GM23338 (cell line): ENCODE measurements at regions not wholly inside any gene's neighbourhood (a gene's known extent, or its start where the extent isn't known, plus 50 kb on each side); places are given as distances from the start of the nearest gene placed in this dataset.

Experiments used
- ATAC-seq: fragments of 200-7000 bp; cut with Tn5 transposase; 3 replicates; pipeline ENCODE4 v1.9.1; 2020
- DNase-seq: peaks from one replicate; pipeline ENCODE4 v3.0.0-alpha.2; 2015; ENCODE audit warnings: low spot score
- H2AFZ ChIP-seq: fragments of 200-600 bp; sonication (generic); 2 replicates; pipeline ENCODE4 v1.8.0; 2016; ENCODE audit warnings: antibody characterized with exemption, mild to moderate bottlenecking, moderate library complexity
- H3F3A ChIP-seq: fragments of 200-600 bp; sonication (generic); replicated peaks from 2 replicates; pipeline ENCODE4 v1.8.0; 2017; ENCODE audit warnings: antibody characterized with exemption, mixed run types, low read depth
- H3K27ac ChIP-seq: fragments of 200-600 bp; sonication (generic); 2 replicates; pipeline ENCODE4 v1.6.1; 2016; ENCODE audit warnings: low read depth
- H3K27me3 ChIP-seq: fragments of 200-600 bp; sonication (generic); 2 replicates; pipeline ENCODE4 v1.8.0; 2016; ENCODE audit warnings: mild to moderate bottlenecking, mixed run types, moderate library complexity; ENCODE audit not compliant: insufficient read depth
- H3K36me3 ChIP-seq: fragments of 200-600 bp; sonication (generic); 2 replicates; pipeline ENCODE4 v1.8.0; 2016; ENCODE audit warnings: mild to moderate bottlenecking; ENCODE audit not compliant: insufficient read depth
- H3K4me1 ChIP-seq: fragments of 200-600 bp; sonication (generic); 2 replicates; pipeline ENCODE4 v1.8.0; 2016; ENCODE audit warnings: mild to moderate bottlenecking, moderate library complexity; ENCODE audit not compliant: insufficient read depth
- H3K4me2 ChIP-seq: fragments of 200-600 bp; sonication (generic); 2 replicates; pipeline ENCODE4 v1.7.1; 2017; ENCODE audit warnings: mixed run types
- H3K4me3 ChIP-seq: fragments of 200-600 bp; sonication (generic); 2 replicates; pipeline ENCODE4 v1.6.1; 2016; ENCODE audit warnings: mixed run types
- H3K79me2 ChIP-seq: fragments of 200-600 bp; sonication (generic); replicated peaks from 2 replicates; pipeline ENCODE4 v1.8.0; 2017; ENCODE audit warnings: mild to moderate bottlenecking; ENCODE audit not compliant: insufficient read depth
- H3K9me2 ChIP-seq: fragments of 200-600 bp; sonication (generic); 2 replicates; pipeline ENCODE4 v1.8.0; 2017; ENCODE audit not compliant: insufficient read depth
- H4K20me1 ChIP-seq: fragments of 200-600 bp; sonication (generic); replicated peaks from 2 replicates; pipeline ENCODE4 v1.8.0; 2017; ENCODE audit warnings: mild to moderate bottlenecking; ENCODE audit not compliant: insufficient read depth
- H3K27ac Mint-ChIP-seq: 2 replicates; pipeline ENCODE4 v1.8.0; 2020; ENCODE audit warnings: inconsistent platforms, mild to moderate bottlenecking, moderate library complexity, mixed read lengths
- H3K27me3 Mint-ChIP-seq: 3 replicates; pipeline ENCODE4 v1.8.0; 2022; ENCODE audit warnings: low read depth, mild to moderate bottlenecking, moderate library complexity, mixed read lengths, inconsistent platforms; ENCODE audit not compliant: insufficient read depth, poor library complexity
- H3K36me3 Mint-ChIP-seq: 3 replicates; pipeline ENCODE4 v1.8.0; 2021; ENCODE audit warnings: low read depth, mild to moderate bottlenecking, inconsistent platforms, moderate library complexity, mixed read lengths
- H3K4me1 Mint-ChIP-seq: 3 replicates; pipeline ENCODE4 v1.8.0; 2020; ENCODE audit warnings: mild to moderate bottlenecking, inconsistent platforms, mixed read lengths
- H3K4me3 Mint-ChIP-seq: 3 replicates; pipeline ENCODE4 v1.8.0; 2021; ENCODE audit warnings: moderate library complexity, mild to moderate bottlenecking, inconsistent platforms, mixed read lengths
- H3K9me3 Mint-ChIP-seq: 3 replicates; pipeline ENCODE4 v1.8.0; 2020; ENCODE audit warnings: moderate library complexity, mild to moderate bottlenecking, inconsistent platforms, mixed read lengths
- CREB1 ChIP-seq: fragments of 250-450 bp; sonication (Bioruptor Pico); IDR thresholded peaks from 2 replicates; pipeline ENCODE4 v1.5.0; 2020; ENCODE audit warnings: low read depth, mild to moderate bottlenecking, moderate library complexity
- CTCF ChIP-seq, 2 experiments: fragments of 200-600 bp in 1 of 2; sonication (generic) in 1 of 2; conservative IDR thresholded peaks; 2 replicates each; pipeline versions ENCODE4 v1.5.1 to v1.6.1; 2016 to 2017; ENCODE audit warnings: antibody characterized with exemption in 2 of 2, low read depth in 2 of 2, mild to moderate bottlenecking in 2 of 2, moderate library complexity in 1 of 2
- EZH2 ChIP-seq: fragments of 200-600 bp; sonication (generic); IDR thresholded peaks from one replicate; pipeline ENCODE4 v1.8.0; 2017; ENCODE audit warnings: antibody characterized with exemption, mild to moderate bottlenecking, low read depth; ENCODE audit not compliant: unreplicated experiment
- EZH2phosphoT487 ChIP-seq: fragments of 200-600 bp; sonication (generic); IDR thresholded peaks from one replicate; pipeline ENCODE4 v1.8.1; 2018; ENCODE audit warnings: antibody characterized with exemption; ENCODE audit not compliant: unreplicated experiment
- JUNB ChIP-seq: IDR thresholded peaks from one replicate; pipeline ENCODE4 v1.6.1; 2016; ENCODE audit warnings: antibody characterized with exemption; ENCODE audit not compliant: unreplicated experiment
- NANOG ChIP-seq: IDR thresholded peaks from 2 replicates; pipeline ENCODE4 v1.6.1; 2016; ENCODE audit warnings: antibody characterized with exemption, borderline replicate concordance
- POLR2AphosphoS5 ChIP-seq: IDR thresholded peaks from 2 replicates; pipeline ENCODE4 v1.6.1; 2016; ENCODE audit warnings: antibody characterized with exemption, low read depth
- STAT1 ChIP-seq: IDR thresholded peaks from one replicate; pipeline ENCODE4 v1.6.1; 2016; ENCODE audit warnings: antibody characterized with exemption; ENCODE audit not compliant: unreplicated experiment
- ZNF114 ChIP-seq: fragments of 250-450 bp; sonication (Bioruptor Pico); IDR thresholded peaks from 2 replicates; pipeline ENCODE4 v1.5.0; 2020; ENCODE audit warnings: mild to moderate bottlenecking, moderate library complexity
- ZNF331 ChIP-seq: fragments of 250-450 bp; sonication (Bioruptor Pico); IDR thresholded peaks from 2 replicates; pipeline ENCODE4 v1.5.0; 2020; ENCODE audit warnings: low read depth, mild to moderate bottlenecking, moderate library complexity
- TF ChIP-seq, protein P1 (sequence below): IDR thresholded peaks from one replicate; pipeline ENCODE4 v1.6.1; 2018; ENCODE audit warnings: antibody characterized with exemption; ENCODE audit not compliant: unreplicated experiment

DNA sequence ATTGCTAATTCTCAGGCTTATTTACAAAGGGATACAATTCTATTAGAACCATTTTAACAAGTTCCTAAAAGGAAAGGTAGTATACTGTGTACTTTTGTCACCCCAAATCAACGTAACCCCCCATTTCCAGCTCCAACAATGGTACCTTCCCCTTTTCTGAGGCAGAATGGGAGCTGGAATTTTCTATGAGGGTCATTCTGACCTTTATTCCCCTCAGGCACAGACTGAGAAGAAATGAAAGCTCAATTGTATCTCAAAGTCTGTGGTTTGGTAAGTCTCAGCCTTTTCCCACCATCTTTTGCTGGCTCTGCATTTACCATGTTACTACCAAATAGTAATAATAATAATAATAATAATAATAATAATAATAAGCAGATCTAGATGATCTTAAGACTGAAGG is 571.0 kb downstream of the RNF144B start:
- Mint-ChIP-seq H3K27ac (no peak overlapping the region), H3K27me3 (no peaks in the 10 kb centered on the region), H3K36me3 (no peaks in the 10 kb centered on the region), H3K9me3 (no peaks in the 10 kb centered on the region), H3K4me1 (no peaks in the 10 kb centered on the region), H3K4me3 (no peak overlapping the region)
- TF ChIP-seq ZNF114 (CRISPR knock-in tag) (no peak), STAT1 (no peak), ZNF331 (no peak), CTCF (conservative IDR thresholded peaks at IDR 0.05; ENCODE audit: low read depth in 2 of 2) (no peak), POLR2AphosphoS5 (no peak)
- 0 out of 2 replicates have a peak overlapping the region, but pooled peaks have one; percentile 43 for H2AFZ ChIP-seq
- H4K20me1 ChIP-seq, result no peaks in the 10 kb centered on the region
- H3K9me2 ChIP-seq, result no peaks in the 10 kb centered on the region
- no peaks in the 10 kb centered on the region for H3K36me3 ChIP-seq
- no peak for DNase-seq
- H3F3A ChIP-seq, result no peaks in the 10 kb centered on the region
- H3K79me2 ChIP-seq, result no peaks in the 10 kb centered on the region
- H3K27ac ChIP-seq, result no peak overlapping the region
- no peaks in the 10 kb centered on the region for H3K27me3 ChIP-seq
- no peak for ATAC-seq
- H3K4me1 ChIP-seq, result no peaks in the 10 kb centered on the region
- no peak overlapping the region for H3K4me2 ChIP-seq
- no peak overlapping the region for H3K4me3 ChIP-seq

- Mint-ChIP-seq H3K27me3 (no peaks in the 10 kb centered on the region), H3K4me1 (no peaks in the 10 kb centered on the region), H3K27ac (no peak overlapping the region), H3K4me3 (no peak overlapping the region), H3K9me3 (no peaks in the 10 kb centered on the region), H3K36me3 (no peaks in the 10 kb centered on the region)
- Histone ChIP-seq H3K4me3 (no peak overlapping the region), H3F3A (no peaks in the 10 kb centered on the region), H3K79me2 (no peaks in the 10 kb centered on the region), H3K27me3 (no peaks in the 10 kb centered on the region), H3K9me2 (peaks cover 3% of the 10 kb centered on the region; the same call in 1 of the 2 replicates), H4K20me1 (no peaks in the 10 kb centered on the region), H3K27ac (no peak overlapping the region), H3K36me3 (no peaks in the 10 kb centered on the region), H3K4me1 (no peaks in the 10 kb centered on the region), H2AFZ (no peak overlapping the region), H3K4me2 (no peak overlapping the region)
- peak; percentile 5 for DNase-seq
- no peak for ATAC-seq
- no peak for TF ChIP-seq EZH2
- TF ChIP-seq NANOG, result no peak
- no peak for TF ChIP-seq ZNF114 (CRISPR knock-in tag)
- TF ChIP-seq ZNF331, result no peak
- TF ChIP-seq JUNB, result no peak
- no peak for TF ChIP-seq EZH2phosphoT487
- no peak for TF ChIP-seq CREB1
- TF ChIP-seq, protein P1, sequence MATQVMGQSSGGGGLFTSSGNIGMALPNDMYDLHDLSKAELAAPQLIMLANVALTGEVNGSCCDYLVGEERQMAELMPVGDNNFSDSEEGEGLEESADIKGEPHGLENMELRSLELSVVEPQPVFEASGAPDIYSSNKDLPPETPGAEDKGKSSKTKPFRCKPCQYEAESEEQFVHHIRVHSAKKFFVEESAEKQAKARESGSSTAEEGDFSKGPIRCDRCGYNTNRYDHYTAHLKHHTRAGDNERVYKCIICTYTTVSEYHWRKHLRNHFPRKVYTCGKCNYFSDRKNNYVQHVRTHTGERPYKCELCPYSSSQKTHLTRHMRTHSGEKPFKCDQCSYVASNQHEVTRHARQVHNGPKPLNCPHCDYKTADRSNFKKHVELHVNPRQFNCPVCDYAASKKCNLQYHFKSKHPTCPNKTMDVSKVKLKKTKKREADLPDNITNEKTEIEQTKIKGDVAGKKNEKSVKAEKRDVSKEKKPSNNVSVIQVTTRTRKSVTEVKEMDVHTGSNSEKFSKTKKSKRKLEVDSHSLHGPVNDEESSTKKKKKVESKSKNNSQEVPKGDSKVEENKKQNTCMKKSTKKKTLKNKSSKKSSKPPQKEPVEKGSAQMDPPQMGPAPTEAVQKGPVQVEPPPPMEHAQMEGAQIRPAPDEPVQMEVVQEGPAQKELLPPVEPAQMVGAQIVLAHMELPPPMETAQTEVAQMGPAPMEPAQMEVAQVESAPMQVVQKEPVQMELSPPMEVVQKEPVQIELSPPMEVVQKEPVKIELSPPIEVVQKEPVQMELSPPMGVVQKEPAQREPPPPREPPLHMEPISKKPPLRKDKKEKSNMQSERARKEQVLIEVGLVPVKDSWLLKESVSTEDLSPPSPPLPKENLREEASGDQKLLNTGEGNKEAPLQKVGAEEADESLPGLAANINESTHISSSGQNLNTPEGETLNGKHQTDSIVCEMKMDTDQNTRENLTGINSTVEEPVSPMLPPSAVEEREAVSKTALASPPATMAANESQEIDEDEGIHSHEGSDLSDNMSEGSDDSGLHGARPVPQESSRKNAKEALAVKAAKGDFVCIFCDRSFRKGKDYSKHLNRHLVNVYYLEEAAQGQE, result no peak
- TF ChIP-seq CTCF (conservative IDR thresholded peaks at IDR 0.05; ENCODE audit: low read depth in 2 of 2), result no peak
- TF ChIP-seq POLR2AphosphoS5, result no peak
- no peak for TF ChIP-seq STAT1
Observed at GRCh38 chr6:18961566-18961965, 574.4 kb downstream of the RNF144B start.
